ENCODE measurements at regions not wholly inside any gene's neighbourhood (a gene's known extent, or its start where the extent isn't known, plus 50 kb on each side); places are given as distances from the start of the nearest gene placed in this dataset.

- TF ChIP-seq, protein P1, sequence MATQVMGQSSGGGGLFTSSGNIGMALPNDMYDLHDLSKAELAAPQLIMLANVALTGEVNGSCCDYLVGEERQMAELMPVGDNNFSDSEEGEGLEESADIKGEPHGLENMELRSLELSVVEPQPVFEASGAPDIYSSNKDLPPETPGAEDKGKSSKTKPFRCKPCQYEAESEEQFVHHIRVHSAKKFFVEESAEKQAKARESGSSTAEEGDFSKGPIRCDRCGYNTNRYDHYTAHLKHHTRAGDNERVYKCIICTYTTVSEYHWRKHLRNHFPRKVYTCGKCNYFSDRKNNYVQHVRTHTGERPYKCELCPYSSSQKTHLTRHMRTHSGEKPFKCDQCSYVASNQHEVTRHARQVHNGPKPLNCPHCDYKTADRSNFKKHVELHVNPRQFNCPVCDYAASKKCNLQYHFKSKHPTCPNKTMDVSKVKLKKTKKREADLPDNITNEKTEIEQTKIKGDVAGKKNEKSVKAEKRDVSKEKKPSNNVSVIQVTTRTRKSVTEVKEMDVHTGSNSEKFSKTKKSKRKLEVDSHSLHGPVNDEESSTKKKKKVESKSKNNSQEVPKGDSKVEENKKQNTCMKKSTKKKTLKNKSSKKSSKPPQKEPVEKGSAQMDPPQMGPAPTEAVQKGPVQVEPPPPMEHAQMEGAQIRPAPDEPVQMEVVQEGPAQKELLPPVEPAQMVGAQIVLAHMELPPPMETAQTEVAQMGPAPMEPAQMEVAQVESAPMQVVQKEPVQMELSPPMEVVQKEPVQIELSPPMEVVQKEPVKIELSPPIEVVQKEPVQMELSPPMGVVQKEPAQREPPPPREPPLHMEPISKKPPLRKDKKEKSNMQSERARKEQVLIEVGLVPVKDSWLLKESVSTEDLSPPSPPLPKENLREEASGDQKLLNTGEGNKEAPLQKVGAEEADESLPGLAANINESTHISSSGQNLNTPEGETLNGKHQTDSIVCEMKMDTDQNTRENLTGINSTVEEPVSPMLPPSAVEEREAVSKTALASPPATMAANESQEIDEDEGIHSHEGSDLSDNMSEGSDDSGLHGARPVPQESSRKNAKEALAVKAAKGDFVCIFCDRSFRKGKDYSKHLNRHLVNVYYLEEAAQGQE (IDR thresholded peaks at IDR 0.05; ENCODE audit: insufficient read depth in 1 of 2, low read depth in 2 of 2, low read length in 2 of 2) = no peak
- no peak for TF ChIP-seq POLR2AphosphoS5 (IDR thresholded peaks at IDR 0.05; ENCODE audit: low read depth, low read length)
Measured at GRCh38 chr6:112773187-112773586, 426.1 kb downstream of the RFPL4B start.
